Prostate gland (tissue), 2 donors: ENCODE measurements at regions not wholly inside any gene's neighbourhood (a gene's known extent, or its start where the extent isn't known, plus 50 kb on each side); places are given as distances from the start of the nearest gene placed in this dataset.

Experiments used
- DNase-seq: peaks from one replicate; pipeline ENCODE4 v3.0.0-alpha.2; 2019; ENCODE audit warnings: low spot score
- H3K27ac ChIP-seq, 2 donors: fragments of 200-600 bp; sonication (generic); 2 replicates each; pipeline ENCODE4 v1.5.1; 2017 to 2019
- H3K27me3 ChIP-seq: fragments of 200-600 bp; sonication (generic); replicated peaks from 2 replicates; pipeline ENCODE4 v1.5.1; 2019; ENCODE audit not compliant: insufficient read depth
- H3K36me3 ChIP-seq, 2 donors: fragments of 200-600 bp; sonication (generic); 1 replicate in 1 of 2; 2 replicates in 1 of 2; pipeline versions ENCODE4 v1.5.1 to v1.8.1; 2017 to 2019
- H3K4me1 ChIP-seq: fragments of 200-600 bp; sonication (generic); replicated peaks from 2 replicates; pipeline ENCODE4 v1.5.1; 2019
- H3K4me3 ChIP-seq, 2 donors: fragments of 200-600 bp; sonication (generic); 2 replicates each; pipeline ENCODE4 v1.5.1; 2017 to 2019
- H3K9me3 ChIP-seq: fragments of 200-600 bp; sonication (generic); 2 replicates; pipeline ENCODE4 v1.5.1; 2017
- CTCF ChIP-seq, 4 experiments: fragments of 200-600 bp in 2 of 4; fragments of 450-650 bp in 2 of 4; sonication (generic) in 2 of 4; IDR thresholded peaks; 1 replicate in 3 of 4; 2 replicates in 1 of 4; pipeline ENCODE4 v1.5.1; 2016 to 2019; ENCODE audit warnings: antibody characterized with exemption in 4 of 4, mild to moderate bottlenecking in 2 of 4, moderate library complexity in 2 of 4
- POLR2A ChIP-seq: fragments of 450-650 bp; IDR thresholded peaks from one replicate; pipeline ENCODE4 v1.6.1; 2016; ENCODE audit warnings: antibody characterized with exemption, mild to moderate bottlenecking
- POLR2AphosphoS5 ChIP-seq: sonication (generic); formaldehyde crosslinking; IDR thresholded peaks from one replicate; pipeline ENCODE4 v1.6.1; 2017; ENCODE audit warnings: antibody characterized with exemption
- WGBS: methylation state at CpG from one replicate; pipeline ENCODE4 v1.1.5; 2018; 5-methylcytosine and 5-hydroxymethylcytosine counted together
- intact Hi-C: fragments of 100-400 bp; cut with DNase I; formaldehyde crosslinking; loops from one replicate; pipeline ENCODE4 v1.14.2; 2022

- intact Hi-C loops: no loop called here
- no peak for DNase-seq
- Histone ChIP-seq H3K9me3 (no peaks in the 10 kb centered on the region), H3K27me3 (no peaks in the 10 kb centered on the region), H3K36me3 (no peaks in the 10 kb centered on the region), H3K27ac (no peak overlapping the region), H3K4me1 (no peaks in the 10 kb centered on the region), H3K4me3 (no peak overlapping the region)
- TF ChIP-seq POLR2A (no peak), CTCF (IDR thresholded peaks at IDR 0.05) (no peak), POLR2AphosphoS5 (no peak)
These were observed 505.0 kb downstream of the BCOR start for GRCh38 chrX:39592776-39593175.

GRCh38 chrX:39595977-39596376, 501.8 kb downstream of the BCOR start:
- no peak for DNase-seq
- WGBS: 60% methylated on average over 1 of the region's 1 CpG
- H3K9me3 ChIP-seq: no peaks in the 10 kb centered on the region
- H3K27ac ChIP-seq: no peak overlapping the region
- no peaks in the 10 kb centered on the region for H3K36me3 ChIP-seq
- no peaks in the 10 kb centered on the region for H3K4me1 ChIP-seq
- H3K4me3 ChIP-seq: no peak overlapping the region
- no peak for TF ChIP-seq POLR2AphosphoS5
- no peak for TF ChIP-seq CTCF (IDR thresholded peaks at IDR 0.05)
- TF ChIP-seq POLR2A: no peak
- no peaks in the 10 kb centered on the region for H3K27me3 ChIP-seq
- intact Hi-C loops: no loop called here

GRCh38 chrX:39596437-39596836, 501.3 kb downstream of the BCOR start:
- no peaks in the 10 kb centered on the region for H3K27me3 ChIP-seq
- no peak for TF ChIP-seq POLR2A
- no peaks in the 10 kb centered on the region for H3K4me1 ChIP-seq
- no peaks in the 10 kb centered on the region for H3K9me3 ChIP-seq
- DNase-seq: no peak
- no peaks in the 10 kb centered on the region for H3K36me3 ChIP-seq
- H3K27ac ChIP-seq: no peak overlapping the region
- H3K4me3 ChIP-seq: no peak overlapping the region
- intact Hi-C loops: no loop called here

GRCh38 chrX:39599339-39599738, 498.4 kb downstream of the BCOR start:
- no peaks in the 10 kb centered on the region for H3K27me3 ChIP-seq
- H3K9me3 ChIP-seq: no peaks in the 10 kb centered on the region
- H3K4me1 ChIP-seq: no peaks in the 10 kb centered on the region
- intact Hi-C loops: no loop called here
- no peak overlapping the region for H3K4me3 ChIP-seq
- H3K36me3 ChIP-seq: no peaks in the 10 kb centered on the region
- no peak overlapping the region for H3K27ac ChIP-seq
- WGBS: 80% methylated on average over 2 of the region's 6 CpGs
- DNase-seq: no peak
- no peak for TF ChIP-seq POLR2A
- no peak for TF ChIP-seq CTCF (IDR thresholded peaks at IDR 0.05)

- H3K4me3 ChIP-seq: no peak overlapping the region
- no peaks in the 10 kb centered on the region for H3K27me3 ChIP-seq
- TF ChIP-seq CTCF (IDR thresholded peaks at IDR 0.05) (no peak), POLR2AphosphoS5 (no peak), POLR2A (no peak)
- DNase-seq: no peak
- H3K4me1 ChIP-seq: no peaks in the 10 kb centered on the region
- H3K27ac ChIP-seq: no peak overlapping the region
- no peaks in the 10 kb centered on the region for H3K36me3 ChIP-seq
- no peaks in the 10 kb centered on the region for H3K9me3 ChIP-seq
- WGBS: 88% methylated on average over 6 of the region's 6 CpGs
- intact Hi-C loops: no loop called here
These were observed 497.5 kb downstream of the BCOR start for GRCh38 chrX:39600222-39600621.
